ENCODE measurements at regions not wholly inside any gene's neighbourhood (a gene's known extent, or its start where the extent isn't known, plus 50 kb on each side); places are given as distances from the start of the nearest gene placed in this dataset.

DNA sequence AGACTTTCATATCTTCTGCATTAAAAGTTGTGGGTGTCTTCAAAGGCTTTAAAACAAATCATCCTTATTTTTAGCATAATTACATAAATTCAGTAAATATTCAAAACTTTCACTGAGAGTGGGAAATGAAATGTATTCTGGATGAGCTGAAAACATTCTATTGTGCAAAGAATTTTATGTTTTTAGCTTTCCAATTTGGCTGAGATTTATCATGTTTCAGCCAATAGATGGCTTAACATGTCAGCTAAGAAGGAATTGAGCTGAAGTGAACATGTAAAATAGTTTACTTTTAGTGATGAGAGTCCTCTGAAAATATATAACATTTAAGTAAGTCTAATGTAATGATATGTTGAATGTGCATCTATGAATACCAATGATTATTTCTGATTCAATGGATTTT is 213.5 kb upstream of the GIMD1 start:
- no peak for TF ChIP-seq YY1 (IDR thresholded peaks at IDR 0.05; ENCODE audit: insufficient read depth, insufficient read length)
- no peak for TF ChIP-seq SUZ12 (IDR thresholded peaks at IDR 0.05; ENCODE audit: extremely low read depth, insufficient read depth, insufficient read length)
